Spleen (tissue), 11 donors: ENCODE measurements at regions not wholly inside any gene's neighbourhood (a gene's known extent, or its start where the extent isn't known, plus 50 kb on each side); places are given as distances from the start of the nearest gene placed in this dataset.

ENCODE experiments used
- DNase-seq: peaks from one replicate; pipeline ENCODE4 v3.0.0-alpha.2; 2020
- H3K27ac ChIP-seq, 8 donors: fragments of 200-600 bp; sonication (generic) in 7 of 8; 1 replicate in 4 of 8; 2 replicates in 4 of 8; pipeline versions ENCODE4 v1.5.0 to v1.8.0; 2016 to 2021; ENCODE audit warnings: inconsistent platforms in 4 of 8, mild to moderate bottlenecking in 4 of 8, moderate library complexity in 1 of 8
- H3K27me3 ChIP-seq, 7 donors: fragments of 200-600 bp; sonication (generic) in 6 of 7; replicated peaks in 1 of 7; 1 replicate in 4 of 7; 2 replicates in 3 of 7; pipeline versions ENCODE4 v1.5.0 to v1.8.0; 2016 to 2021; ENCODE audit warnings: inconsistent platforms in 3 of 7, mild to moderate bottlenecking in 1 of 7
- H3K36me3 ChIP-seq, 6 donors: fragments of 200-600 bp; sonication (generic) in 5 of 6; 1 replicate in 4 of 6; 2 replicates in 2 of 6; pipeline versions ENCODE4 v1.5.0 to v1.8.0; 2016 to 2021; ENCODE audit warnings: inconsistent platforms in 2 of 6
- H3K4me1 ChIP-seq, 6 donors: fragments of 200-600 bp; sonication (generic) in 5 of 6; 1 replicate in 3 of 6; 2 replicates in 3 of 6; pipeline versions ENCODE4 v1.5.0 to v1.8.0; 2016 to 2021; ENCODE audit warnings: inconsistent platforms in 3 of 6
- H3K4me3 ChIP-seq, 8 donors: fragments of 200-600 bp; sonication (generic) in 7 of 8; 1 replicate in 4 of 8; 2 replicates in 4 of 8; pipeline versions ENCODE4 v1.5.0 to v1.8.0; 2016 to 2021; ENCODE audit warnings: inconsistent platforms in 4 of 8, mild to moderate bottlenecking in 4 of 8, moderate library complexity in 2 of 8
- H3K9me3 ChIP-seq, 8 donors: fragments of 200-600 bp; sonication (generic) in 7 of 8; 1 replicate in 4 of 8; 2 replicates in 4 of 8; pipeline versions ENCODE4 v1.5.0 to v1.8.0; 2016 to 2021; ENCODE audit warnings: inconsistent platforms in 4 of 8
- POLR2A ChIP-seq, 3 donors: fragments of 450-650 bp; IDR thresholded peaks; one replicate each; pipeline ENCODE4 v1.5.1; 2017; ENCODE audit warnings: antibody characterized with exemption in 3 of 3, mild to moderate bottlenecking in 1 of 3
- POLR2AphosphoS5 ChIP-seq, 3 donors: sonication (generic); formaldehyde crosslinking; IDR thresholded peaks; one replicate each; pipeline ENCODE4 v1.5.1; 2017; ENCODE audit warnings: antibody characterized with exemption in 3 of 3
- WGBS, 5 donors: extraction: QIAGEN DNeasy Blood & Tissue Kit in 3 of 5; methylation state at CpG; one replicate each; pipeline versions ENCODE4 v1.1.5 to v1.1.7; 2013 to 2018; 5-methylcytosine and 5-hydroxymethylcytosine counted together
- intact Hi-C: fragments of 100-400 bp; cut with DNase I; formaldehyde crosslinking; loops from one replicate; pipeline ENCODE4 v1.15.0; 2023; ENCODE audit warnings: low total_unique reads
- TF ChIP-seq, protein P1 (sequence below), 11 experiments: fragments of 200-600 bp in 7 of 11; fragments of 450-650 bp in 4 of 11; sonication (generic) in 4 of 11; IDR thresholded peaks in 8 of 11; conservative IDR thresholded peaks in 3 of 11; 1 replicate in 7 of 11; 2 replicates in 4 of 11; pipeline versions ENCODE4 v1.4.0 to v1.8.0; 2016 to 2021; ENCODE audit warnings: antibody characterized with exemption in 11 of 11, inconsistent platforms in 4 of 11, mild to moderate bottlenecking in 1 of 11
- donor health status: healthy with polysubstance abuse.
- donor health status: DM: no; HTN: no; CAD: no; lungs with moderate emphysema.
- donor health status: DM: no; HTN: no; CAD: no.
- donor health status: Bipolar disorder and iron deficiency.
- donor health status: healthy.
- donor health status: DM: no; HTN: no; CAD: no.
- donor health status: DM: yes; HTN: yes; CAD: no.

- TF ChIP-seq, protein P1, sequence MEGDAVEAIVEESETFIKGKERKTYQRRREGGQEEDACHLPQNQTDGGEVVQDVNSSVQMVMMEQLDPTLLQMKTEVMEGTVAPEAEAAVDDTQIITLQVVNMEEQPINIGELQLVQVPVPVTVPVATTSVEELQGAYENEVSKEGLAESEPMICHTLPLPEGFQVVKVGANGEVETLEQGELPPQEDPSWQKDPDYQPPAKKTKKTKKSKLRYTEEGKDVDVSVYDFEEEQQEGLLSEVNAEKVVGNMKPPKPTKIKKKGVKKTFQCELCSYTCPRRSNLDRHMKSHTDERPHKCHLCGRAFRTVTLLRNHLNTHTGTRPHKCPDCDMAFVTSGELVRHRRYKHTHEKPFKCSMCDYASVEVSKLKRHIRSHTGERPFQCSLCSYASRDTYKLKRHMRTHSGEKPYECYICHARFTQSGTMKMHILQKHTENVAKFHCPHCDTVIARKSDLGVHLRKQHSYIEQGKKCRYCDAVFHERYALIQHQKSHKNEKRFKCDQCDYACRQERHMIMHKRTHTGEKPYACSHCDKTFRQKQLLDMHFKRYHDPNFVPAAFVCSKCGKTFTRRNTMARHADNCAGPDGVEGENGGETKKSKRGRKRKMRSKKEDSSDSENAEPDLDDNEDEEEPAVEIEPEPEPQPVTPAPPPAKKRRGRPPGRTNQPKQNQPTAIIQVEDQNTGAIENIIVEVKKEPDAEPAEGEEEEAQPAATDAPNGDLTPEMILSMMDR (IDR thresholded peaks at IDR 0.05 in 8 of 11, conservative IDR thresholded peaks at IDR 0.05 in 3 of 11), result no peak
- TF ChIP-seq POLR2AphosphoS5 (IDR thresholded peaks at IDR 0.05) (no peak), POLR2A (IDR thresholded peaks at IDR 0.05) (no peak)
- no peak for DNase-seq
- Histone ChIP-seq H3K36me3 (no peaks in the 10 kb centered on the region), H3K9me3 (no peaks in the 10 kb centered on the region), H3K4me1 (peaks cover 9 to 40% (median 23%) of the 10 kb centered on the region in 6 donors), H3K27ac (no peak overlapping the region), H3K27me3 (no peaks in the 10 kb centered on the region), H3K4me3 (no peak overlapping the region)
- intact Hi-C loops, result no loop called here
- 81 to 86% (median 83%) methylated on average over 4 of the region's 4 CpGs for WGBS, 5 donors
These were observed 478.5 kb upstream of the PROK2 start for GRCh38 chr3:72263223-72263990.

DNA sequence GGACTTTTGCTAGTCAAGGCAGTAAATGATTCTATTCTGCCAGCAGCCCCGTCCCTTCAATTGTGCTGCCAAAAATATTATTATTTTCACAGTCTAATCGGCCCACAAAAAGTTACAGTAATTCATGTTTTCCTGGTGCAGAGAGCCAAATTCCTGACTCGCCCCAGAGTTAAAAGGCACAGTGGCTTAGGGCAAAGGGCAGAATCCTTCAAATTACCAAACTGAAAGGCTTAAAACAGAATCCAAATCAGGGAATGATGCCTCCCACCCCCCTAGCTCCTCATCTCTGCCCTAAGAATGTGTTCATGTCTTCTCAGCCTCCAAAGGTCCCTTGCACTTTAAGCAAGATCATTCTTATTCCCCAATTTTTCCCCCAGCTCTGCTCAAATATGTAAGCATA lies 477.8 kb upstream of the PROK2 start:
- no peak overlapping the region for H3K27ac ChIP-seq

DNA sequence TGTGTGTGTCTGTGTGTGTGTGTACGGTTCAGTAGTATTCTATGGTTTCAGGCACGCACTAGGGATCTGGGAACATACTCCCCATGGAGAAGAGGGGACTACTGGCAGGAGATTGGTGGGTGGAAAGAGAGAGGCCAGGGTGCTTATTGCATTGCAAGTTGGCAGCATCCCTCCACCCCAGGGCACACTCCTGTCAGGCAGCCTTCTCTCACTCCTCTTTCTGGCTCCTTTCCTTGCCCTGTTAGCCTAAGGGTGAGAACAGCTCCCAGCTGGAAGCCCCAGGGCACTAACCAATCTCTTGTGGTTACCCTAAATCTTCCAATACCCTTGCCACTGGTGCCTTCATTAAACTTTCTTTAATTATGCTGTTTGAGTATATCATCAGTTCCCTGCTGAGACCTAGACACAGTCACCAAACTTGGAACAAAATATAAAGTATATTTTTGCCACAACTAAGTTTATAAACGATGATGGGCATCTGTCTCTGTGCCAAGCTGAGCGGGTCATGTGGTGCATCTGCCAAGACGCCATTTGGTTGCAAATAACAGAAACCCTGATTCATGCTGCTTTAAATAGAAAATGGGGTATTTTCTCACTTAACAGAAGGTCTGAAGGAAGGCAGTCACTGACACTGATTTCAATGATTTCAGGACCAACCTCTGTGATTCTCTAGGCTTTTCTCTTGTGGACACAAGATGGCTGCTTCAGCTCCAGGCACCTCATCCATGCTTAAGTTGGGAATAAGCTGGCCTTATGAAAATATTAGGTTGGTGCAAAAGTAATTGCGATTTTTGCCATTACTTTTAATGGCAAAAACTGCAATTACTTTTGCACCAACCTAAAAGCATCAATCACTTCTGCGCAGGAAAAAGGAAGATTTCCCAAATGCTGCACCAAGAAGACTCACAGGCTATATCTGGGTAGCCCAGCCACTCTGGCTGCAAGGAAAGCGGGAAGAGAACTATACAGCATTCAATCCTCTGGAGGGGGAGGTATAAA lies 476.9 kb upstream of the PROK2 start:
- peaks cover 9 to 36% (median 22%) of the 10 kb centered on the region in 6 donors for H3K4me1 ChIP-seq
- no peak for DNase-seq
- H3K9me3 ChIP-seq, result no peaks in the 10 kb centered on the region
- no peak overlapping the region for H3K4me3 ChIP-seq
- intact Hi-C loops, result no loop called here
- peaks cover 0 to 3% (median 0%) of the 10 kb centered on the region in 7 donors for H3K27me3 ChIP-seq
- WGBS, 5 donors, result 77 to 82% (median 78%) methylated on average over 8 of the region's 8 CpGs
- TF ChIP-seq, protein P1 (IDR thresholded peaks at IDR 0.05 in 8 of 11, conservative IDR thresholded peaks at IDR 0.05 in 3 of 11), result no peak
- TF ChIP-seq POLR2A (IDR thresholded peaks at IDR 0.05), result no peak
- no peak overlapping the region for H3K27ac ChIP-seq
- H3K36me3 ChIP-seq, result no peaks in the 10 kb centered on the region

More for the DNA sequence above, 477.8 kb upstream of the PROK2 start:
- H3K36me3 ChIP-seq, result no peaks in the 10 kb centered on the region
- DNase-seq, result no peak
- H3K4me1 ChIP-seq, result peaks cover 9 to 39% (median 24%) of the 10 kb centered on the region in 6 donors
- intact Hi-C loops, result no loop called here
- no peaks in the 10 kb centered on the region for H3K9me3 ChIP-seq
- 53 to 76% (median 63%) methylated on average over 3 of the region's 3 CpGs for WGBS, 5 donors
- H3K27me3 ChIP-seq, result peaks cover 0 to 3% (median 0%) of the 10 kb centered on the region in 7 donors
- TF ChIP-seq POLR2AphosphoS5 (IDR thresholded peaks at IDR 0.05) (no peak), POLR2A (IDR thresholded peaks at IDR 0.05) (no peak)
- TF ChIP-seq, protein P1 (IDR thresholded peaks at IDR 0.05 in 8 of 11, conservative IDR thresholded peaks at IDR 0.05 in 3 of 11), result no peak
- H3K4me3 ChIP-seq, result no peak overlapping the region

DNA sequence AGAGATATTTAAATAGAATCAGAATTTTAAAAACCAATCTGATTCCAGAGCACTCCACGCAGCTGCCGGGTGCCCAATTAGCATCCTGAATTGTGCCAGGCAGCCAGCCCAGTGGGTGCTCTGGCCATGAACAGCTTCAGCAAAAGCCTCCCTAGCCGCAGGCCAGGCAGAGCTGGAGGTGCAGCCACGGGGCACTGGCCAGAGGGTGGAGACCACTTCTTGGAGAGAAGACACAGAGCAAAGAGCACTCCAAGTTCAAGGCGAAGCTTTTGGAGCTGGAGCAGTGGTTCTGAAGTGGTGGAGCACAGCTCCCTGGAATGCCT lies 475.6 kb upstream of the PROK2 start:
- intact Hi-C loops, result no loop called here
- Histone ChIP-seq H3K27me3 (peaks cover 0 to 3% (median 0%) of the 10 kb centered on the region in 7 donors), H3K4me3 (no peak overlapping the region), H3K9me3 (no peaks in the 10 kb centered on the region), H3K36me3 (no peaks in the 10 kb centered on the region), H3K4me1 (peaks cover 9 to 40% (median 27%) of the 10 kb centered on the region in 6 donors), H3K27ac (no peak overlapping the region)
- TF ChIP-seq, protein P1 (IDR thresholded peaks at IDR 0.05 in 8 of 11, conservative IDR thresholded peaks at IDR 0.05 in 3 of 11), result no peak
- TF ChIP-seq POLR2A (IDR thresholded peaks at IDR 0.05), result no peak
- no peak for TF ChIP-seq POLR2AphosphoS5 (IDR thresholded peaks at IDR 0.05)
- DNase-seq, result no peak
- WGBS, 5 donors, result 84 to 95% (median 89%) methylated on average over 4 to 5 of the region's 5 CpGs
